Natural killer cell (primary cell): ENCODE measurements at regions not wholly inside any gene's neighbourhood (a gene's known extent, or its start where the extent isn't known, plus 50 kb on each side); places are given as distances from the start of the nearest gene placed in this dataset.
"Not testable (repeated sequence)": the region's sequence is repeated elsewhere in the genome, so short reads cannot be mapped to it uniquely, and the experiment has no call there.

Source experiments
- ATAC-seq, 3 donors: fragments of 150-1000 bp in 2 of 3; fragments of 200-7000 bp in 1 of 3; cut with Tn5 transposase; 1 replicate in 1 of 3; 2 replicates in 2 of 3; pipeline ENCODE4 v1.10.0; 2021; ENCODE audit warnings: mild to moderate bottlenecking in 2 of 3, moderate library complexity in 2 of 3
- DNase-seq, 2 donors: peaks; one replicate each; pipeline versions ENCODE4 v3.0.0 to v3.0.0-alpha.2; 2013 to 2021; ENCODE audit warnings: mixed read lengths in 1 of 2
- H3K27ac ChIP-seq: one replicate; pipeline ENCODE4 v1.5.1; 2013; ENCODE audit warnings: mild to moderate bottlenecking, low read length
- H3K27me3 ChIP-seq: one replicate; pipeline ENCODE4 v1.6.1; 2013; ENCODE audit warnings: low read length; ENCODE audit not compliant: control insufficient read depth, insufficient read depth
- H3K36me3 ChIP-seq: one replicate; pipeline ENCODE4 v1.6.1; 2013; ENCODE audit warnings: low read length; ENCODE audit not compliant: control insufficient read depth, insufficient read depth
- H3K4me1 ChIP-seq: one replicate; pipeline ENCODE4 v1.6.1; 2013; ENCODE audit warnings: low read length; ENCODE audit not compliant: control insufficient read depth, insufficient read depth
- H3K4me3 ChIP-seq: one replicate; pipeline ENCODE4 v1.5.1; 2013; ENCODE audit warnings: low read length
- H3K9me3 ChIP-seq: one replicate; pipeline ENCODE4 v1.6.1; 2013; ENCODE audit warnings: low read length; ENCODE audit not compliant: control insufficient read depth, insufficient read depth
- H3K27ac Mint-ChIP-seq, 2 donors: one replicate each; pipeline ENCODE4 v1.8.0; 2022; ENCODE audit warnings: mild to moderate bottlenecking in 2 of 2, mixed read lengths in 2 of 2, moderate library complexity in 1 of 2
- H3K27me3 Mint-ChIP-seq, 2 donors: one replicate each; pipeline ENCODE4 v1.8.0; 2022; ENCODE audit warnings: low read depth in 2 of 2, mixed read lengths in 2 of 2
- H3K36me3 Mint-ChIP-seq: one replicate; pipeline ENCODE4 v1.8.0; 2022; ENCODE audit warnings: mixed read lengths
- H3K4me1 Mint-ChIP-seq, 2 donors: one replicate each; pipeline ENCODE4 v1.8.0; 2022; ENCODE audit warnings: mixed read lengths in 2 of 2
- H3K4me3 Mint-ChIP-seq: one replicate; pipeline ENCODE4 v1.8.0; 2022; ENCODE audit warnings: mild to moderate bottlenecking, moderate library complexity, mixed read lengths
- H3K9me3 Mint-ChIP-seq, 2 donors: one replicate each; pipeline ENCODE4 v1.8.0; 2022; ENCODE audit warnings: mixed read lengths in 2 of 2
- WGBS: methylation state at CpG from one replicate; pipeline ENCODE4 v1.1.7; 2013; ENCODE audit warnings: missing lambda C conversion rate; ENCODE audit not compliant: insufficient coverage; 5-methylcytosine and 5-hydroxymethylcytosine counted together
- intact Hi-C: fragments of 100-400 bp; cut with micrococcal nuclease; formaldehyde crosslinking; loops from one replicate; pipeline ENCODE4 v1.14.2; 2022
- TF ChIP-seq, protein P1 (sequence below): fragments of 200-600 bp; IDR thresholded peaks from one replicate; pipeline ENCODE4 v1.8.0; 2022; ENCODE audit warnings: antibody characterized with exemption

DNA sequence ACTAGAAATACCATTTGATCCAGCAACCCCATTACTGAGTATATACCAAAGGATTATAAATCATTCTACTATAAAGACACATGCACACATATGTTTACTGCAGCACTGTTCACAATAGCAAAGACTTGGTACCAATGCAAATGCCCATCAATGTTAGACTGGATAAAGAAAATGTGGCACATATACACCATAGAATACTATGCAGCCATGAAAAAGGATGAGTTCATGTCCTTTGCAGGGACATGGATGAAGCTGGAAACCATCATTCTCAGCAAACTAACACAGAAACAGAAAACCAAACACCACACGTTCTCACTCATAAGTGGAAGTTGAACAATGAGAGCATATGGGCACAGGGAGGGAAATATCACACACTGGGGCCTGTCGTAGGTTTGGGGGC is 106.0 kb downstream of the SPATA18 start:
- ATAC-seq, result not testable (repeated sequence)

DNA sequence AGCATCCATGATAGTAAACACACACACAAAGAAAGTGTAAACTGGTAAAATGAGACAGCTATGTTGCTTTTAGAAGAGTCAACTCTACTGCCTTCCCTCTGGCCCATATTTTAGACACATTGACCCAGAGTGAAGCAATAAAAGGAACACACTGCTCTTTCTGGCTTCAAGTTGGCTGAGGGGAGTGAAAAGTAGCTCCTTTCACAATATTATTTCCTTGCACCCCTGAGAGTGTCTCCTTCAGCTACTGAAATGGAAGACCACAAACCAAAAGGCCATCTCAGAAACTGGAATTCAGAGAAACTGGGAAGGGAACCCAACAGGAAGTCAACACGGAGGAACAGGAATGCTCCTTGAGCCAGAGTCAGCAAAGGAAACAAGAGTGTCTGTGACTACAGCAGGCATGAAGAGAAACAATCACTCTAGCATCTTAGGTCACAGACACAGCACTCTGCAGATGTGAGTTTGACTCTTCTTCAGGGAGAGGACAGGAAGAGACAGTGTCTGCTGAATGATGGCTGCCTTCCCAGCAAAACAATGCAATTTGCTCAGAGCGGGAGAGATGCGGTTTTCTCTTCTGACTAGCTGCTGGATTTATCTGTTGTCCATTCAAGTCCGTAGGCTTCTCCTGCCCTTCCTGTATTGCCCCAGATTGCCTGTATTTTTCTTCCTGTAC is 106.7 kb downstream of the SPATA18 start:
- Mint-ChIP-seq H3K27ac (no peak overlapping the region), H3K9me3 (peaks cover 13 to 35% of the 10 kb centered on the region in 2 donors), H3K36me3 (no peaks in the 10 kb centered on the region), H3K4me1 (no peaks in the 10 kb centered on the region), H3K4me3 (no peak overlapping the region), H3K27me3 (no peaks in the 10 kb centered on the region)
- Histone ChIP-seq H3K4me3 (no peak overlapping the region), H3K9me3 (no peaks in the 10 kb centered on the region), H3K4me1 (no peaks in the 10 kb centered on the region), H3K36me3 (no peaks in the 10 kb centered on the region), H3K27ac (no peak overlapping the region), H3K27me3 (no peaks in the 10 kb centered on the region)
- WGBS, result 32% methylated on average over 4 of the region's 4 CpGs
- intact Hi-C loops, result no loop called here
- no peak for ATAC-seq
- no peak for DNase-seq
- TF ChIP-seq, protein P1, sequence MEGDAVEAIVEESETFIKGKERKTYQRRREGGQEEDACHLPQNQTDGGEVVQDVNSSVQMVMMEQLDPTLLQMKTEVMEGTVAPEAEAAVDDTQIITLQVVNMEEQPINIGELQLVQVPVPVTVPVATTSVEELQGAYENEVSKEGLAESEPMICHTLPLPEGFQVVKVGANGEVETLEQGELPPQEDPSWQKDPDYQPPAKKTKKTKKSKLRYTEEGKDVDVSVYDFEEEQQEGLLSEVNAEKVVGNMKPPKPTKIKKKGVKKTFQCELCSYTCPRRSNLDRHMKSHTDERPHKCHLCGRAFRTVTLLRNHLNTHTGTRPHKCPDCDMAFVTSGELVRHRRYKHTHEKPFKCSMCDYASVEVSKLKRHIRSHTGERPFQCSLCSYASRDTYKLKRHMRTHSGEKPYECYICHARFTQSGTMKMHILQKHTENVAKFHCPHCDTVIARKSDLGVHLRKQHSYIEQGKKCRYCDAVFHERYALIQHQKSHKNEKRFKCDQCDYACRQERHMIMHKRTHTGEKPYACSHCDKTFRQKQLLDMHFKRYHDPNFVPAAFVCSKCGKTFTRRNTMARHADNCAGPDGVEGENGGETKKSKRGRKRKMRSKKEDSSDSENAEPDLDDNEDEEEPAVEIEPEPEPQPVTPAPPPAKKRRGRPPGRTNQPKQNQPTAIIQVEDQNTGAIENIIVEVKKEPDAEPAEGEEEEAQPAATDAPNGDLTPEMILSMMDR, result no peak

More for the DNA sequence above, 106.0 kb downstream of the SPATA18 start:
- H3K4me1 Mint-ChIP-seq, H3K9me3 ChIP-seq, H3K27me3 Mint-ChIP-seq, H3K4me1 ChIP-seq, H3K4me3 ChIP-seq, intact Hi-C loops, DNase-seq, H3K36me3 Mint-ChIP-seq, H3K4me3 Mint-ChIP-seq, H3K27ac ChIP-seq, H3K27ac Mint-ChIP-seq, H3K27me3 ChIP-seq, H3K36me3 ChIP-seq: not testable (repeated sequence)
- peaks cover 11 to 32% of the 10 kb centered on the region in 2 donors for H3K9me3 Mint-ChIP-seq
- 63% methylated on average over 1 of the region's 2 CpGs for WGBS

DNA sequence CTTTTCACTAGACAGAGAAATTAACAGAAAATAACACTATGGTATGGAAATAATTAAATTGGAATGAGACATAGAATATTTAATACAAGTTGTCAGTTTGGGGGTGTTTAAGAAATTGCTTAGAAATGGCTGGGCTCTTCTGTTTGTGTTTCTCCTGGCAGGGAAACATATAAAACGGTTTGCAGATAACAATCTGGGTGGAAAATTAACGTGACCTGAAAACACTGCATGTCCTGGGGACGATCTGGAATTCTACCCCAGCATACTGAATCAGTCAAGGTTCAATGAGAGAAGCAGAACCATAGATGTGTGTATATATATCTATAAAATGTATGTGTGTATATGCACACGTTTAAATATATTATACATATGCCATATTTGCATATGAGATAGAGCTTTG is 109.8 kb downstream of the SPATA18 start:
- TF ChIP-seq, protein P1, result no peak
- Histone ChIP-seq H3K27me3 (no peaks in the 10 kb centered on the region), H3K4me1 (no peaks in the 10 kb centered on the region), H3K27ac (no peak overlapping the region), H3K4me3 (no peak overlapping the region), H3K36me3 (no peaks in the 10 kb centered on the region), H3K9me3 (no peaks in the 10 kb centered on the region)
- Mint-ChIP-seq H3K9me3 (peaks cover 14 to 33% of the 10 kb centered on the region in 2 donors), H3K27ac (no peak overlapping the region), H3K4me1 (no peaks in the 10 kb centered on the region), H3K4me3 (no peak overlapping the region), H3K27me3 (no peaks in the 10 kb centered on the region), H3K36me3 (no peaks in the 10 kb centered on the region)
- ATAC-seq (no peak), DNase-seq (no peak)
- 76% methylated on average over 3 of the region's 4 CpGs for WGBS
- intact Hi-C loops, result no loop called here

DNA sequence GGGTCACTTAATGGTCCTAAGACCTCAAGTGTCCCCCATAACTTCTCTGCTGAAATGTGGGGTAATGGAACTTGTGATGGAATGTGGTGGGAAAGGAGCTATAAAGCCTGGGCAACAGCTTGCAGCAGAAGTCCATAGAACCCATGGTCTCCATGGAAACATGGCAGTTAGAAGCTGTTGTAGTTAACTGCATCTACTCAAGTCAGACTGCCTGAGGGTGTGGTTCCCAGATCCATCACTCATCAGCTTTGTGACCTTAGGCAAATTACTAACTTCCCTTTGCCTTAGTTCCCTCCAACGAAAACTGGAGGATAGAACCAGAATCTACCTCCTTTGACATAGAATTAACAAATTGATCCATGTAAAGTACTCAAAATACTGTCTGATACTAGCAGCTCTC is 113.0 kb downstream of the SPATA18 start:
- no peaks in the 10 kb centered on the region for H3K9me3 ChIP-seq
- H3K4me3 Mint-ChIP-seq, result no peak overlapping the region
- no peaks in the 10 kb centered on the region for H3K4me1 Mint-ChIP-seq
- ATAC-seq, result no peak
- no peaks in the 10 kb centered on the region for H3K27me3 ChIP-seq
- DNase-seq, result no peak
- no peak overlapping the region for H3K27ac Mint-ChIP-seq
- no peaks in the 10 kb centered on the region for H3K36me3 Mint-ChIP-seq
- H3K4me3 ChIP-seq, result no peak overlapping the region
- H3K36me3 ChIP-seq, result no peaks in the 10 kb centered on the region
- intact Hi-C loops, result no loop called here
- no peaks in the 10 kb centered on the region for H3K4me1 ChIP-seq
- H3K27ac ChIP-seq, result no peak overlapping the region
- WGBS, result 0% methylated on average over 1 of the region's 1 CpG
- H3K9me3 Mint-ChIP-seq, result peaks cover 15 to 32% of the 10 kb centered on the region in 2 donors
- TF ChIP-seq, protein P1, result no peak
- no peaks in the 10 kb centered on the region for H3K27me3 Mint-ChIP-seq
